GM06990 (cell line): ENCODE measurements at regions not wholly inside any gene's neighbourhood (a gene's known extent, or its start where the extent isn't known, plus 50 kb on each side); places are given as distances from the start of the nearest gene placed in this dataset.

Experiments used
- DNase-seq: peaks from one replicate; pipeline ENCODE4 v3.0.0-alpha.2; 2011; ENCODE audit not compliant: insufficient read length; ENCODE audit errors: extremely low read depth
- H3K27me3 ChIP-seq: replicated peaks from 2 replicates; pipeline ENCODE4 v1.6.0; 2011; ENCODE audit warnings: low read length; ENCODE audit not compliant: control insufficient read depth, insufficient read depth
- H3K36me3 ChIP-seq: 2 replicates; pipeline ENCODE4 v1.5.1; 2011; ENCODE audit warnings: low read length; ENCODE audit not compliant: control insufficient read depth, insufficient read depth
- H3K4me3 ChIP-seq: replicated peaks from 2 replicates; pipeline ENCODE4 v1.5.1; 2011; ENCODE audit warnings: low read depth, mild to moderate bottlenecking, control low read depth, low read length
- CTCF ChIP-seq: IDR thresholded peaks from 2 replicates; pipeline ENCODE4 v1.5.1; 2011; ENCODE audit warnings: low read length, control low read depth, mild to moderate bottlenecking, inconsistent platforms; ENCODE audit not compliant: insufficient read depth, poor library complexity, severe bottlenecking

GRCh38 chr12:119245904-119246494 is 67.3 kb downstream of the HSPB8 start:
- TF ChIP-seq CTCF = no peak
- H3K27me3 ChIP-seq = no peaks in the 10 kb centered on the region

DNA sequence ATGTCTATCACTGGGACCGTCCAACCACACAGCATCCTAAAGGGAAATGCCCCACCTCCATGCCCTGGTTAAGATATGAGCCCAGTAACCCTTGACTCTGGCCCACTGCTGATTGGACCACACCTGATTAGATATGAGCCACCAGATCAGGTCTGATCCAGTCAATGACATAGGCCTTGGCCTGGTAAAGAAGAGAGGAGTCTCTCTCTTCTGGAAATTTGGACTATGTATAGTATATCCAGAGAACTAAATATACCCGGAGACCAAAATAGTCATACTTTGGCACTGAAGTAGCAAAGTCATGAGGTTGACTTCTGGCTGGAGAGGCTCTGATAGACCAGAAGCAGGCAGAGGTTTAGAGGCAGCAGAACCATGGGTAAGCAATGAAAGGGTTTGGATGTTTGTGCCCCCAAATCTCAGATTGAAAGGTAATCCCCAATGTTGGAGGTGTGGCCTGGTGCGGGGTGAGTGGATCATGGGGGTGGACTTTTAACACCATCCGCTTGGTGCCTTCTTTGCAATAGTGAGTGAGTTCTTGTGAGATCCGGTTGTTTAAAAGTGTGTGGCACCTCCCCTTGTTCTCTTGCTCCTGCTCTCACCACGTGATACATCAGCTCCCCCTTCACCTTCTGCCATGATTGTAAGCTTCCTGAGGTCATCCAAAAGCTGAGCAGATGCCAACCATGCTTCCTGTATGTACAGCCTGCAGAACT is 68.4 kb downstream of the HSPB8 start:
- Histone ChIP-seq H3K27me3 (no peaks in the 10 kb centered on the region), H3K36me3 (no peaks in the 10 kb centered on the region), H3K4me3 (no peak overlapping the region)
- no peak for TF ChIP-seq CTCF
- DNase-seq = no peak

More at GRCh38 chr12:119245904-119246494, 67.3 kb downstream of the HSPB8 start:
- H3K36me3 ChIP-seq = no peaks in the 10 kb centered on the region
- no peak for DNase-seq
- H3K4me3 ChIP-seq = no peak overlapping the region

- H3K4me3 ChIP-seq = no peak overlapping the region
- H3K27me3 ChIP-seq = no peaks in the 10 kb centered on the region
- no peaks in the 10 kb centered on the region for H3K36me3 ChIP-seq
- DNase-seq = no peak
- TF ChIP-seq CTCF = no peak
Observed at GRCh38 chr12:119247720-119248043, 69.0 kb downstream of the HSPB8 start.

- Histone ChIP-seq H3K4me3 (no peak overlapping the region), H3K36me3 (no peaks in the 10 kb centered on the region), H3K27me3 (no peaks in the 10 kb centered on the region)
- TF ChIP-seq CTCF = no peak
- DNase-seq = no peak
Observed at GRCh38 chr12:119249383-119250155, 70.8 kb downstream of the HSPB8 start.

DNA sequence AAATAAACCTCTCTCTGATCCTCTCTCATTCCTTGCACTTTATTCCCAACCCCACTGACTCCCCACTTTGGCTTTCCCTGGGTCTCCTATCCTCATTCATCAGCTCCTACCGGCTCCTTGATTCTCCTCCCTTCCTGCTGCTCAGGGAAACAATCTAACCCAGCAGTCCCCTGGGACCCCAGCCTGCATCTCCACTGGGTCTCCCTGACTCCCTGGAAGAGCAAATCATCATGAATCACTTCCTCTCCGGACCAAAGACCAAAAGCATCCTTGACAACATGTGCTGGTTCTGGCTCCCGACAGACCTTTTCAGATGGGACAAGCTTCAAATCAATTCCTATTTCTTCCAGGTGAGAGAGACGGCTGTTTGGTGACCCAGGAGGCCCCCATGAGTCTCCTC is 76.6 kb downstream of the HSPB8 start:
- Histone ChIP-seq H3K27me3 (no peaks in the 10 kb centered on the region), H3K36me3 (no peaks in the 10 kb centered on the region)
- no peak for TF ChIP-seq CTCF

More for the DNA sequence above, 76.6 kb downstream of the HSPB8 start:
- no peak overlapping the region for H3K4me3 ChIP-seq
- DNase-seq = no peak
